H1 (cell line): ENCODE measurements at regions not wholly inside any gene's neighbourhood (a gene's known extent, or its start where the extent isn't known, plus 50 kb on each side); places are given as distances from the start of the nearest gene placed in this dataset.

ENCODE experiments used
- CTCF ChIA-PET: fragments of 300-600 bp; sonication (Branson Sonifier 250); formaldehyde crosslinking; loops from one replicate; lab custom pipeline; 2021; ENCODE audit not compliant: partially characterized antibody; lab: Charles Lee
- POLR2A ChIA-PET: fragments of 300-600 bp; sonication (Branson Sonifier 250); formaldehyde crosslinking; loops from one replicate; lab custom pipeline; 2021; ENCODE audit warnings: inconsistent platforms; ENCODE audit not compliant: partially characterized antibody; lab: Charles Lee
- DNase-seq, 2 experiments: peaks; one replicate each; pipeline versions ENCODE4 v3.0.0 to v3.0.0-alpha.2; 2010 to 2022; ENCODE audit warnings: low spot score in 2 of 2, low read depth in 1 of 2, mixed read lengths in 1 of 2
- FAIRE-seq: peaks from 2 replicates; lab custom pipeline; 2011; peaks lifted over from hg19 to GRCh38; lab: Jason Lieb, UNC
- H2AFZ ChIP-seq: 2 replicates; pipeline ENCODE4 v1.8.1; 2012; ENCODE audit warnings: low read length, inconsistent platforms
- H2AK5ac ChIP-seq: 2 replicates; pipeline ENCODE4 v1.6.1; 2013; ENCODE audit warnings: low read depth, low read length
- H2BK120ac ChIP-seq: replicated peaks from 2 replicates; pipeline ENCODE3; 2013; ENCODE audit warnings: low read depth, low read length, inconsistent platforms
- H2BK12ac ChIP-seq: 2 replicates; pipeline ENCODE4 v1.6.1; 2013; ENCODE audit warnings: low read depth, low read length
- H2BK15ac ChIP-seq: 2 replicates; pipeline ENCODE4 v1.6.1; 2013; ENCODE audit warnings: low read length
- H2BK20ac ChIP-seq: 2 replicates; pipeline ENCODE4 v1.6.1; 2013; ENCODE audit warnings: low read length
- H2BK5ac ChIP-seq: 2 replicates; pipeline ENCODE4 v1.6.1; 2013; ENCODE audit warnings: low read depth, low read length
- H3K14ac ChIP-seq: 2 replicates; pipeline ENCODE4 v1.6.1; 2013; ENCODE audit warnings: inconsistent platforms; ENCODE audit not compliant: insufficient read length
- H3K18ac ChIP-seq: 2 replicates; pipeline ENCODE4 v1.6.1; 2013; ENCODE audit warnings: low read length; ENCODE audit errors: extremely low read depth
- H3K23ac ChIP-seq: 2 replicates; pipeline ENCODE4 v1.6.1; 2013; ENCODE audit warnings: inconsistent platforms; ENCODE audit not compliant: insufficient read length
- H3K23me2 ChIP-seq: 2 replicates; pipeline ENCODE4 v1.6.1; 2013; ENCODE audit warnings: low read depth, low read length
- H3K27ac ChIP-seq: 2 replicates; pipeline ENCODE4 v1.6.1; 2011; ENCODE audit warnings: low read depth, low read length, inconsistent platforms
- H3K27me3 ChIP-seq, 4 experiments: replicated peaks in 1 of 4; 1 replicate in 1 of 4; 2 replicates in 3 of 4; pipeline versions ENCODE4 v1.6.1 to v1.8.1; 2011 to 2013; ENCODE audit warnings: low read length in 3 of 4, mild to moderate bottlenecking in 3 of 4, inconsistent platforms in 2 of 4, mixed read lengths in 2 of 4, moderate library complexity in 1 of 4; ENCODE audit not compliant: control insufficient read depth in 3 of 4, insufficient read depth in 3 of 4; ENCODE audit errors: extremely low read depth in 1 of 4
- H3K36me3 ChIP-seq, 4 experiments: 2 replicates each; pipeline versions ENCODE4 v1.6.1 to v1.8.1; 2011 to 2013; ENCODE audit warnings: mild to moderate bottlenecking in 4 of 4, low read length in 3 of 4, moderate library complexity in 2 of 4, control low read depth in 1 of 4, inconsistent platforms in 1 of 4; ENCODE audit not compliant: insufficient read depth in 4 of 4, control insufficient read depth in 2 of 4
- H3K4ac ChIP-seq: replicated peaks from 2 replicates; pipeline ENCODE3; 2013; ENCODE audit warnings: low read length, low read depth, mixed read lengths, inconsistent platforms; ENCODE audit not compliant: insufficient read length
- H3K4me1 ChIP-seq, 4 experiments: replicated peaks in 1 of 4; 1 replicate in 1 of 4; 2 replicates in 3 of 4; pipeline versions ENCODE4 v1.6.1 to v1.8.1; 2011 to 2013; ENCODE audit warnings: low read length in 3 of 4, inconsistent platforms in 2 of 4, mixed read lengths in 1 of 4; ENCODE audit not compliant: insufficient read depth in 4 of 4, control insufficient read depth in 3 of 4
- H3K4me2 ChIP-seq, 2 experiments: 2 replicates each; pipeline versions ENCODE4 v1.6.1 to v1.8.1; 2011 to 2013; ENCODE audit warnings: low read depth in 2 of 2, low read length in 2 of 2, control low read depth in 1 of 2, inconsistent platforms in 1 of 2, mild to moderate bottlenecking in 1 of 2; ENCODE audit not compliant: insufficient read depth in 1 of 2
- H3K4me3 ChIP-seq, 4 experiments: fragments of 200-600, 300-600 bp in 1 of 4; sonication (generic), shearing (Covaris generic), sonication (Bioruptor Twin) in 1 of 4; 2 replicates each; pipeline versions ENCODE4 v1.5.1 to v1.8.1; 2011 to 2016; ENCODE audit warnings: low read length in 4 of 4, low read depth in 3 of 4, control low read depth in 2 of 4, inconsistent platforms in 2 of 4, mild to moderate bottlenecking in 2 of 4, mixed read lengths in 1 of 4, moderate library complexity in 1 of 4; ENCODE audit not compliant: insufficient read depth in 2 of 4; ENCODE audit errors: extremely low read depth in 1 of 4
- H3K56ac ChIP-seq: replicated peaks from 2 replicates; pipeline ENCODE3; 2013; ENCODE audit warnings: low read depth, mild to moderate bottlenecking, mixed read lengths, low read length, inconsistent platforms; ENCODE audit not compliant: insufficient read length
- H3K79me1 ChIP-seq: 2 replicates; pipeline ENCODE4 v1.6.1; 2013; ENCODE audit warnings: low read depth, low read length, control low read depth
- H3K79me2 ChIP-seq, 2 experiments: 2 replicates each; pipeline versions ENCODE4 v1.6.1 to v1.8.1; 2012 to 2013; ENCODE audit warnings: low read length in 2 of 2, mild to moderate bottlenecking in 2 of 2, inconsistent platforms in 1 of 2; ENCODE audit not compliant: insufficient read depth in 2 of 2, control insufficient read depth in 1 of 2
- H3K9ac ChIP-seq, 4 experiments: replicated peaks in 1 of 4; 1 replicate in 1 of 4; 2 replicates in 3 of 4; pipeline versions ENCODE4 v1.6.1 to v1.8.1; 2011 to 2013; ENCODE audit warnings: low read depth in 3 of 4, low read length in 3 of 4, control low read depth in 2 of 4, mild to moderate bottlenecking in 2 of 4, moderate library complexity in 2 of 4, inconsistent platforms in 1 of 4; ENCODE audit errors: extremely low read depth in 1 of 4
- H3K9me3 ChIP-seq, 2 experiments: 2 replicates each; pipeline versions ENCODE4 v1.6.1 to v1.8.1; 2012 to 2013; ENCODE audit warnings: mild to moderate bottlenecking in 2 of 2, moderate library complexity in 2 of 2, control low read depth in 1 of 2, inconsistent platforms in 1 of 2, low read depth in 1 of 2, low read length in 1 of 2, mixed read lengths in 1 of 2; ENCODE audit not compliant: insufficient read depth in 2 of 2
- H4K20me1 ChIP-seq, 2 experiments: replicated peaks in 1 of 2; 2 replicates each; pipeline versions ENCODE3 to v1.8.1; 2011 to 2013; ENCODE audit warnings: inconsistent platforms in 2 of 2, low read length in 2 of 2, mild to moderate bottlenecking in 1 of 2; ENCODE audit not compliant: insufficient read depth in 2 of 2, control insufficient read depth in 1 of 2
- H4K5ac ChIP-seq: 2 replicates; pipeline ENCODE4 v1.6.1; 2013; ENCODE audit warnings: low read length, low read depth, mixed read lengths, inconsistent platforms; ENCODE audit not compliant: insufficient read length
- H4K8ac ChIP-seq: 2 replicates; pipeline ENCODE4 v1.8.0; 2013; ENCODE audit warnings: mild to moderate bottlenecking, moderate library complexity, low read length, inconsistent platforms; ENCODE audit not compliant: insufficient read depth; ENCODE audit errors: extremely low read depth
- H4K91ac ChIP-seq: replicated peaks from 2 replicates; pipeline ENCODE3; 2013; ENCODE audit warnings: low read length, mixed read lengths, inconsistent platforms; ENCODE audit not compliant: insufficient read length
- ATF3 ChIP-seq: IDR thresholded peaks from 2 replicates; pipeline ENCODE4 v1.6.1; 2011; ENCODE audit warnings: low read depth, mild to moderate bottlenecking, low read length; ENCODE audit not compliant: insufficient read depth
- CBX5 ChIP-seq: fragments of 300-800, 300-1000 bp; sonication (generic); IDR thresholded peaks from 2 replicates; pipeline ENCODE4 v1.7.1; 2016; ENCODE audit warnings: antibody characterized with exemption, low read length, low read depth
- JUN ChIP-seq: IDR thresholded peaks from 2 replicates; pipeline ENCODE4 v1.6.1; 2011; ENCODE audit warnings: low read depth, mild to moderate bottlenecking, improper control_type of control experiment, low read length
- KDM4A ChIP-seq: IDR thresholded peaks from one replicate; pipeline ENCODE4 v1.7.1; 2012; ENCODE audit warnings: low read depth, mild to moderate bottlenecking, moderate library complexity, low read length, inconsistent platforms; ENCODE audit not compliant: severe bottlenecking
- RBBP5 ChIP-seq: IDR thresholded peaks from 2 replicates; pipeline ENCODE4 v1.7.1; 2012; ENCODE audit warnings: low read depth, mild to moderate bottlenecking, inconsistent platforms, low read length, moderate library complexity, borderline replicate concordance
- SRF ChIP-seq: IDR thresholded peaks from 2 replicates; pipeline ENCODE4 v1.6.1; 2011; ENCODE audit warnings: mild to moderate bottlenecking, low read depth, low read length, moderate library complexity
- TAF7 ChIP-seq: optimal IDR thresholded peaks from 2 replicates; pipeline ENCODE3; 2011; ENCODE audit warnings: low read depth, mild to moderate bottlenecking, inconsistent platforms, low read length, moderate library complexity, borderline replicate concordance
- TEAD4 ChIP-seq: IDR thresholded peaks from 2 replicates; pipeline ENCODE4 v1.6.1; 2012; ENCODE audit warnings: low read depth, low read length, inconsistent platforms, mixed read lengths
- YY1 ChIP-seq: IDR thresholded peaks from 2 replicates; pipeline ENCODE4 v1.6.1; 2011; ENCODE audit warnings: low read depth, mild to moderate bottlenecking, low read length
- ZNF274 ChIP-seq: IDR thresholded peaks from 2 replicates; pipeline ENCODE4 v1.7.0; 2012; ENCODE audit warnings: low read length, borderline replicate concordance; ENCODE audit errors: extremely low read depth
- WGBS, 2 experiments: shearing (Covaris generic) in 1 of 2; methylation state at CpG; one replicate each; pipeline versions ENCODE4 v1.1.6 to v1.1.7; 2013 to 2015; ENCODE audit warnings: low lambda C conversion rate in 2 of 2, mixed read lengths in 2 of 2, inconsistent platforms in 1 of 2, low coverage in 1 of 2, missing lambda C conversion rate in 1 of 2; ENCODE audit not compliant: insufficient replicate concordance in 2 of 2, insufficient coverage in 1 of 2, insufficient read length in 1 of 2; ENCODE audit errors: extremely low coverage in 1 of 2, missing lambda C conversion rate in 1 of 2; 5-methylcytosine and 5-hydroxymethylcytosine counted together

GRCh38 chr16:48659940-48660339 is 50.0 kb upstream of the N4BP1 start:
- no peak overlapping the region for H3K9ac ChIP-seq
- no peak overlapping the region for H3K27ac ChIP-seq
- no peak overlapping the region for H3K4me3 ChIP-seq
- H3K23me2 ChIP-seq: no peaks in the 10 kb centered on the region
- H2BK20ac ChIP-seq: no peak overlapping the region
- H2BK15ac ChIP-seq: no peak overlapping the region
- DNase-seq (no peak), FAIRE-seq (no peak)
- no peaks in the 10 kb centered on the region for H4K20me1 ChIP-seq
- no peak overlapping the region for H3K56ac ChIP-seq
- no peaks in the 10 kb centered on the region for H3K79me1 ChIP-seq
- no peak overlapping the region for H2BK120ac ChIP-seq
- CTCF ChIA-PET: no interaction called here
- no peak overlapping the region for H4K8ac ChIP-seq
- no peak overlapping the region for H2BK12ac ChIP-seq
- H3K18ac ChIP-seq: no peak overlapping the region
- no peaks in the 10 kb centered on the region for H3K27me3 ChIP-seq
- no peak overlapping the region for H2AK5ac ChIP-seq
- peaks cover 3 to 4% of the 10 kb centered on the region in 2 experiments; a peak in 2 of 4 replicates for H3K9me3 ChIP-seq
- H3K79me2 ChIP-seq: no peaks in the 10 kb centered on the region
- no peak overlapping the region for H3K14ac ChIP-seq
- H2AFZ ChIP-seq: no peak overlapping the region
- no peaks in the 10 kb centered on the region for H3K36me3 ChIP-seq
- no peak overlapping the region for H4K91ac ChIP-seq
- H3K23ac ChIP-seq: no peak overlapping the region
- H3K4me1 ChIP-seq: no peaks in the 10 kb centered on the region
- H3K4me2 ChIP-seq: no peak overlapping the region
- POLR2A ChIA-PET: no interaction called here
- 94% methylated on average over 1 of the region's 1 CpG; no CpG with 5 or more reads in 1 of the 2 experiments for WGBS, 2 experiments
- H4K5ac ChIP-seq: no peak overlapping the region
- H3K4ac ChIP-seq: no peak overlapping the region
- no peak for TF ChIP-seq CBX5
- no peak for TF ChIP-seq ATF3
- no peak for TF ChIP-seq KDM4A
- TF ChIP-seq YY1: no peak
- no peak for TF ChIP-seq TEAD4
- no peak for TF ChIP-seq JUN
- TF ChIP-seq RBBP5: no peak
- no peak for TF ChIP-seq ZNF274
- no peak for TF ChIP-seq SRF
- TF ChIP-seq TAF7: no peak
- TF ChIP-seq, all 59 proteins: peak for 0
- no peak overlapping the region for H2BK5ac ChIP-seq
